Stimulated activated CD4-positive, alpha-beta T cell treated with anti-CD3 and anti-CD28 coated beads, Interleukin-4, amount 100 ng/mL, for 4 hours (primary cell): ENCODE measurements at regions not wholly inside any gene's neighbourhood (a gene's known extent, or its start where the extent isn't known, plus 50 kb on each side); places are given as distances from the start of the nearest gene placed in this dataset.

Experiments used
- DNase-seq, 2 experiments: peaks; one replicate each; pipeline ENCODE4 v3.0.0-alpha.2; 2020

DNA sequence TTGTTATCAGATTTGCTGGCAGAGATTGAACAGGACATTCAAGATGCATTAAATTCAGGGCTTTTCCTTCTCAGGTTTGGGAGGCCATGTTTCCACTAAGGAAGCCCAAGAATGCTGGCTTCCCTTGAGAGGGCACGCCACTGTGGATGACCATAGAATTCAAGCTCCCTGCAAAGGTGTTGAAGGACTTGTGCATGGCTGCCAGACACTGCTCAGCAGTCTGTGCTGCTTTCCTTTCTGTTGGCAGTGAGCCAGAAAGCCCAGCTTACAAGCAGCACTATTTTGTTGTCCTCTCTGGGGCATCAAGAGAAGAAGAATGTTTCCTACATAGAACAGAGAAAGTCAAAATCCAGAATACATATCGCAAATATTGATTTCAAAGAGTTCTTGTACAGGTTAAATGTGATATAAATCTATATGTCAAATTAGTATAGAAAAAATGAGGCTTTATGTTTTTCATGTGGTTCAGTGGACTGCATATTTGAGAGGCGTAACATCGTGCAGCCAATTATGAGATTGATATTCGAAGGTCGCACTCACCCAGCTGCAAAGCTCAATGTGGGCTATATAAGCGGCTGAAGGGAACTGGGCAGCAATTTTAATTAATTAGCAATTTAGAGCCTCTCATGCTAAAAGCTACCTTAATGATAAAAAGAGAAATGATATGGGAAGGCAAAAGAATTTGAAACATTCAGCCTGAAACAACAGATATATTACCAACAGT lies 103.1 kb upstream of the ISL1 start:
- no peak for DNase-seq

DNA sequence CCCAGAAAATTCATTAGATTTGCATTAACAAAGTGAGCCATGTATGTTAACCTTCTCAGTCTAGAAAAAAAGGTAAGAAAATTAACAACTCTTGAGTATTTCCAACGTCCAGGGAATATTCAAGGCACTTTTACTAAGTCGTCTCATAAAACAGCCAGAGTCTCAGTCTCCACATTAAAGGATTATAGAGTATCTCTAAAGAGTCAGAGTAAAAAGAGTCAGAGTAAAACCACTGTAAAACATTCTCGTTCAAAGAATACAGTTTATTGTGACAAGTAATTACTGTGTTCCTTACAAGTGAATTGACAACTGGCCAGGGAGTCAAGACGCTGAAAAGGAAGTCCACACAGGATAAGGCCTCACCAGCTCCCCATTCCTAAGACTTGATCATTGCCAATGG lies 97.2 kb upstream of the ISL1 start:
- DNase-seq, result no peak

DNA sequence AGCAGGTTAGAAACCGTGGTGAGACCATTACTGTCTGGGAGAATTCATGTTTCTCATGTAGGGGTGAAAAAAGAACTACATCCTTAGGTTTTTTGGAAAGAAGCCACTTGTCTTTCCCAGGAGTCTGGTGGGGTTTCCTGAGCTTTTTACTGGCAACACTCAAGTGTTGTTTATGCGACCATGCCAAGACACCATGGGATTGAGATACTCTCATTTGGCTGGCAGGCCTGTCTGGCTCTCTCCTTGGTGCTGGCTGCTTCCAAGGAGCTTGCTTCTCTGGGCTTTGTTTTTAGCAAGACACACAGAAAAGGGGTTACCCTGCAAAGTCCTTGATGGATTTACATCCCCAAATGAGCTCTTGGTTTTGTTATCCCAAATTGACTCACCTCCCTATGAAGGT lies 80.9 kb upstream of the ISL1 start:
- no peak for DNase-seq

DNA sequence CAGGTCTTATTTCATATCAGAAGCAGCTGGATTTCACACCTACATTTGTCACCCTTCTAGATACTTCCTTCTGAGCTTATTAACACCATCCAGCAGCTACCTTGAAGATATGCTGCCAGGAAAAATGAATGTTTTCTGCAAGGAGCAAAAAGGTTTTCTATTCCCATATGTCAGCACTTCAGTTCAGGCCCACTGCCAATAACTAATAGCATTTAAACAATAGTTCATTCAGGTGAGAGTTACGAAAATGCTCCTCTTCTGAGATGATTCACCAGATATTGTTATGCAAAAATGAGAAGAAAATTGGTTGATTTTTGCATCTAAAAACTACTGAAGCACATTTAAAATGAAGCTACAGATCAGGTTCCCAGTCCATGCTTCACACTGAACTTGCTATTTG lies 56.4 kb upstream of the ISL1 start:
- no peak for DNase-seq
